Peyer's patch (tissue), 4 donors: ENCODE measurements at regions not wholly inside any gene's neighbourhood (a gene's known extent, or its start where the extent isn't known, plus 50 kb on each side); places are given as distances from the start of the nearest gene placed in this dataset.

ENCODE experiments used
- CTCF ChIP-seq, 6 experiments: fragments of 450-650 bp in 4 of 6; fragments of 200-600 bp in 2 of 6; sonication (generic) in 1 of 6; IDR thresholded peaks; one replicate each; pipeline ENCODE4 v1.5.1; 2017 to 2019; ENCODE audit warnings: antibody characterized with exemption in 6 of 6, mild to moderate bottlenecking in 3 of 6, moderate library complexity in 1 of 6
- POLR2A ChIP-seq, 2 donors: fragments of 450-650 bp; IDR thresholded peaks; one replicate each; pipeline ENCODE4 v1.5.1; 2017; ENCODE audit warnings: antibody characterized with exemption in 2 of 2, mild to moderate bottlenecking in 2 of 2, moderate library complexity in 2 of 2

DNA sequence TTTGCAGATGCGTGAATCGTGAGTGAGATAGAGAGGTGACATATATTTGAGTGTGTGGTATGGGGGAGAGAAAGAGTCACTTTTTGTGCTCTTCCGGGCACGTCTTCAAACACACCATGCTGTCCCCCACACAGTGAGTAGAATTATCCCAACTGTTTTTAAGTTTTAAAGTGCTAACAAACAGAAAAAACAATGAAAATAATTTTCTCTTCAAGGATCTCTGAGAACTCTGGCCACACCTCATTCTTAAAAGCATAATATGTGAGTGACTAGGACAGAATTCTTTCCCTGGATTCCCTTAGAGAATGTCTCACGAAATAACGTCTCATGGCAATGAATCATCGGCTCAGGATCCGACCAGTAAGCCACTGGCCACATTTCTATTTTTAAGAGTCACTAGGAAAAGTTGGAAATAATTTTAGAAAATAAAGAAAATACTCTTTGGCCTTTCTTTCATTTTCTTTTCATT is 235.7 kb upstream of the ZNF217 start:
- no peak for TF ChIP-seq CTCF (IDR thresholded peaks at IDR 0.05)
- no peak for TF ChIP-seq POLR2A (IDR thresholded peaks at IDR 0.05)
